Body of pancreas (tissue), 4 donors: ENCODE measurements at regions not wholly inside any gene's neighbourhood (a gene's known extent, or its start where the extent isn't known, plus 50 kb on each side); places are given as distances from the start of the nearest gene placed in this dataset.

ENCODE experiments used
- POLR2A ChIP-seq, 3 donors: fragments of 450-650 bp; IDR thresholded peaks; one replicate each; pipeline ENCODE4 v1.6.1; 2016; ENCODE audit warnings: antibody characterized with exemption in 3 of 3, mild to moderate bottlenecking in 2 of 3
- TF ChIP-seq, protein P1 (sequence below), 7 experiments: fragments of 450-650 bp in 4 of 7; fragments of 200-600 bp in 3 of 7; sonication (generic) in 3 of 7; IDR thresholded peaks; one replicate each; pipeline ENCODE4 v1.5.1; 2016 to 2019; ENCODE audit warnings: antibody characterized with exemption in 7 of 7

DNA sequence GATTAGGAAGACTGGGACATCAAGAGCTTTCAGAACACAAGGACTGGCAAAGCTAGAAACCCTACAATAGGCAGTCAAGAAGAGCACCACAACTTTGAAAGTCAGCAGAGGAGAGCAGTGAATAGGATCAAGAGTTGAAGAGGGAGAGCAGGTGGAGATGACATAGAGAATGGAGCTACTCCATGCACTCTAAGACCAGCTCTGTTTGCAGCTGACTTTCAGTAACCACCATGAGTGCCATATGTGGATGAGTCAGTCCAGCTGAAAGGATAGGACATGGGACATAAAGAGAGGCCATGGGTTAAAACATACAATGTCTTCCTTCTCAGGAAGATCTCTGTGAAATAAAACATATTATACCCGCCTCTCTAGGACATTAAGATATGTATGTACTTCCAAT is 289.1 kb upstream of the KLF4 start:
- TF ChIP-seq, protein P1, sequence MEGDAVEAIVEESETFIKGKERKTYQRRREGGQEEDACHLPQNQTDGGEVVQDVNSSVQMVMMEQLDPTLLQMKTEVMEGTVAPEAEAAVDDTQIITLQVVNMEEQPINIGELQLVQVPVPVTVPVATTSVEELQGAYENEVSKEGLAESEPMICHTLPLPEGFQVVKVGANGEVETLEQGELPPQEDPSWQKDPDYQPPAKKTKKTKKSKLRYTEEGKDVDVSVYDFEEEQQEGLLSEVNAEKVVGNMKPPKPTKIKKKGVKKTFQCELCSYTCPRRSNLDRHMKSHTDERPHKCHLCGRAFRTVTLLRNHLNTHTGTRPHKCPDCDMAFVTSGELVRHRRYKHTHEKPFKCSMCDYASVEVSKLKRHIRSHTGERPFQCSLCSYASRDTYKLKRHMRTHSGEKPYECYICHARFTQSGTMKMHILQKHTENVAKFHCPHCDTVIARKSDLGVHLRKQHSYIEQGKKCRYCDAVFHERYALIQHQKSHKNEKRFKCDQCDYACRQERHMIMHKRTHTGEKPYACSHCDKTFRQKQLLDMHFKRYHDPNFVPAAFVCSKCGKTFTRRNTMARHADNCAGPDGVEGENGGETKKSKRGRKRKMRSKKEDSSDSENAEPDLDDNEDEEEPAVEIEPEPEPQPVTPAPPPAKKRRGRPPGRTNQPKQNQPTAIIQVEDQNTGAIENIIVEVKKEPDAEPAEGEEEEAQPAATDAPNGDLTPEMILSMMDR (IDR thresholded peaks at IDR 0.05) = no peak
- TF ChIP-seq POLR2A (IDR thresholded peaks at IDR 0.05) = no peak
